DOHH2 (cell line): ENCODE measurements at regions not wholly inside any gene's neighbourhood (a gene's known extent, or its start where the extent isn't known, plus 50 kb on each side); places are given as distances from the start of the nearest gene placed in this dataset.

Source experiments
- EZH2phosphoT487 ChIP-seq: fragments of 200-600 bp; sonication (generic); IDR thresholded peaks from 2 replicates; pipeline ENCODE4 v1.6.1; 2017; ENCODE audit warnings: borderline replicate concordance, mild to moderate bottlenecking, antibody characterized with exemption, low read length, moderate library complexity, mixed read lengths
- TF ChIP-seq, protein P1 (sequence below): fragments of 200-600 bp; sonication (generic); IDR thresholded peaks from one replicate; pipeline ENCODE4 v1.5.1; 2014; ENCODE audit warnings: antibody characterized with exemption, mild to moderate bottlenecking, low read depth, low read length; ENCODE audit not compliant: poor library complexity, severe bottlenecking

DNA sequence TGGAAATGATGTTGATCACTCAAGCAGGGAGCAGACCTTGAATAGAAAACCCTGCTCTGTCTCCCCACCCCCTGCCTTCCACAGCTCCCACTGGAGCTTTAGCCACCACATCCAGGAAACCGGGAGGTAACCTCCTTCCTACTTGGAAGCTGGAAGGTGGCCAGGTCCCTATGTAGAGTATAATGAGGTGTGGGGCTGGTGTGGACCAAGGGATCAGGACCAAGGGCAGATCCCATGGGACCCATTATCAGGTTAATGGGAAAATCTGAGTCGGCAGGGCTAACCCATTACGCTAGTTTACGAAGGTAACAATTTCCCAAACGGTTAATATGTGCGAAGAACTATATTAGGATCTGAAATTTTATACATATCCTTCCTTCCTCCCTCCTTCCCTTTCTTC is 321.9 kb downstream of the MIAT start:
- TF ChIP-seq, protein P1, sequence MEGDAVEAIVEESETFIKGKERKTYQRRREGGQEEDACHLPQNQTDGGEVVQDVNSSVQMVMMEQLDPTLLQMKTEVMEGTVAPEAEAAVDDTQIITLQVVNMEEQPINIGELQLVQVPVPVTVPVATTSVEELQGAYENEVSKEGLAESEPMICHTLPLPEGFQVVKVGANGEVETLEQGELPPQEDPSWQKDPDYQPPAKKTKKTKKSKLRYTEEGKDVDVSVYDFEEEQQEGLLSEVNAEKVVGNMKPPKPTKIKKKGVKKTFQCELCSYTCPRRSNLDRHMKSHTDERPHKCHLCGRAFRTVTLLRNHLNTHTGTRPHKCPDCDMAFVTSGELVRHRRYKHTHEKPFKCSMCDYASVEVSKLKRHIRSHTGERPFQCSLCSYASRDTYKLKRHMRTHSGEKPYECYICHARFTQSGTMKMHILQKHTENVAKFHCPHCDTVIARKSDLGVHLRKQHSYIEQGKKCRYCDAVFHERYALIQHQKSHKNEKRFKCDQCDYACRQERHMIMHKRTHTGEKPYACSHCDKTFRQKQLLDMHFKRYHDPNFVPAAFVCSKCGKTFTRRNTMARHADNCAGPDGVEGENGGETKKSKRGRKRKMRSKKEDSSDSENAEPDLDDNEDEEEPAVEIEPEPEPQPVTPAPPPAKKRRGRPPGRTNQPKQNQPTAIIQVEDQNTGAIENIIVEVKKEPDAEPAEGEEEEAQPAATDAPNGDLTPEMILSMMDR: no peak
- no peak for TF ChIP-seq EZH2phosphoT487
